ENCODE measurements at regions not wholly inside any gene's neighbourhood (a gene's known extent, or its start where the extent isn't known, plus 50 kb on each side); places are given as distances from the start of the nearest gene placed in this dataset.

- Histone ChIP-seq H3K4me3 (ENCODE audit: extremely low read depth in 1 of 4, insufficient read depth in 2 of 4, low read depth in 3 of 4, low read length in 4 of 4) (peak overlapping the region in 2 of 4 experiments; percentile 23 to 31; a peak in 1 of 8 replicates), H3K27ac (ENCODE audit: low read depth, low read length) (no peak overlapping the region)
- TF ChIP-seq SUZ12 (IDR thresholded peaks at IDR 0.05; ENCODE audit: low read length) (no peak), CHD2 (IDR thresholded peaks at IDR 0.05; ENCODE audit: low read length) (no peak), EP300 (IDR thresholded peaks at IDR 0.05; ENCODE audit: borderline replicate concordance in 1 of 2, low read depth in 2 of 2, low read length in 2 of 2) (no peak), POU5F1 (IDR thresholded peaks at IDR 0.05; ENCODE audit: low read depth, low read length) (no peak), TCF12 (IDR thresholded peaks at IDR 0.05; ENCODE audit: low read depth, low read length) (0 out of 2 replicates have a peak, but pooled peaks have one; percentile 55), GTF2F1 (IDR thresholded peaks at IDR 0.05; ENCODE audit: borderline replicate concordance, low read depth, low read length) (no peak), RNF2 (IDR thresholded peaks at IDR 0.05; ENCODE audit: borderline replicate concordance, low read depth, low read length, missing control alignments, poor library complexity, severe bottlenecking) (no peak), BRCA1 (IDR thresholded peaks at IDR 0.05; ENCODE audit: low read depth, low read length) (no peak), TAF7 (optimal IDR thresholded peaks at IDR 0.05; ENCODE audit: borderline replicate concordance, low read depth, low read length) (no peak), TAF1 (IDR thresholded peaks at IDR 0.05; ENCODE audit: low read depth, low read length) (no peak)
Observed at GRCh38 chr11:134731213-134731961, 319.3 kb upstream of the B3GAT1 start.

More at GRCh38 chr11:134731213-134731961, 319.3 kb upstream of the B3GAT1 start:
- Histone ChIP-seq H3K27me3 (replicated peaks in 1 of 4; ENCODE audit: control insufficient read depth in 3 of 4, extremely low read depth in 1 of 4, insufficient read depth in 3 of 4, low read length in 3 of 4) (no peaks in the 10 kb centered on the region), H2BK20ac (ENCODE audit: low read length) (peak overlapping the region; percentile 72; the same call in 1 of the 2 replicates), H2AK5ac (ENCODE audit: low read depth, low read length) (no peak overlapping the region), H2BK120ac (replicated peaks; ENCODE audit: low read depth, low read length) (peak overlapping the region; percentile 70), H3K79me2 (ENCODE audit: control insufficient read depth in 1 of 2, insufficient read depth in 2 of 2, low read length in 2 of 2) (no peaks in the 10 kb centered on the region), H4K5ac (ENCODE audit: insufficient read length, low read depth, low read length) (no peak overlapping the region), H3K9me3 (ENCODE audit: insufficient read depth in 2 of 2, low read depth in 1 of 2, low read length in 1 of 2) (no peaks in the 10 kb centered on the region), H2BK15ac (ENCODE audit: low read length) (0 out of 2 replicates have a peak overlapping the region, but pooled peaks have one; percentile 36), H4K8ac (ENCODE audit: extremely low read depth, insufficient read depth, low read length) (no peak overlapping the region), H4K91ac (replicated peaks; ENCODE audit: insufficient read length, low read length) (no peak overlapping the region), H3K9ac (replicated peaks in 1 of 4; ENCODE audit: extremely low read depth in 1 of 4, low read depth in 3 of 4, low read length in 3 of 4) (no peak overlapping the region), H2BK5ac (ENCODE audit: low read depth, low read length) (peak overlapping the region; percentile 26; the same call in 1 of the 2 replicates), H4K20me1 (replicated peaks in 1 of 2; ENCODE audit: control insufficient read depth in 1 of 2, insufficient read depth in 2 of 2, low read length in 2 of 2) (no peaks in the 10 kb centered on the region), H3K56ac (replicated peaks; ENCODE audit: insufficient read length, low read depth, low read length) (no peak overlapping the region), H3K23me2 (ENCODE audit: low read depth, low read length) (no peaks in the 10 kb centered on the region), H3K4ac (replicated peaks; ENCODE audit: insufficient read length, low read depth, low read length) (no peak overlapping the region), H3K18ac (ENCODE audit: extremely low read depth, low read length) (no peak overlapping the region; the same call in 1 of the 2 replicates), H3K23ac (ENCODE audit: insufficient read length) (no peak overlapping the region), H2BK12ac (ENCODE audit: low read depth, low read length) (peak overlapping the region; percentile 68; the same call in 1 of the 2 replicates), H3K4me2 (ENCODE audit: insufficient read depth in 1 of 2, low read depth in 2 of 2, low read length in 2 of 2) (peak overlapping the region; percentile 24 to 55), H3K4me1 (replicated peaks in 1 of 4; ENCODE audit: control insufficient read depth in 3 of 4, insufficient read depth in 4 of 4, low read length in 3 of 4) (peaks cover 9 to 22% (median 9%) of the 10 kb centered on the region in 4 experiments), H2AFZ (ENCODE audit: low read length) (no peak overlapping the region), H3K36me3 (ENCODE audit: control insufficient read depth in 2 of 4, insufficient read depth in 4 of 4, low read length in 3 of 4) (no peaks in the 10 kb centered on the region), H3K14ac (ENCODE audit: insufficient read length) (no peak overlapping the region), H3K79me1 (ENCODE audit: low read depth, low read length) (no peaks in the 10 kb centered on the region)
- CTCF ChIA-PET (ENCODE audit: partially characterized antibody): interaction anchor here (0.9 to 1.4 kb wide), 6 partner anchors 10 to 210 kb away, joined by 3 to 4 read pairs (median 3); no protein-coding TSS in a partner anchor
- WGBS, 2 experiments (ENCODE audit: extremely low coverage in 1 of 2, insufficient coverage in 1 of 2, insufficient read length in 1 of 2, insufficient replicate concordance in 2 of 2, low coverage in 1 of 2, low lambda C conversion rate in 2 of 2, missing lambda C conversion rate in 1 of 2): 14% methylated on average over 9 of the region's 9 CpGs; no CpG with 5 or more reads in 1 of the 2 experiments
- peak; percentile 93 for FAIRE-seq
- peak; percentile 70 for DNase-seq (ENCODE audit: low read depth in 1 of 2, low spot score in 2 of 2)
- POLR2A ChIA-PET (ENCODE audit: partially characterized antibody): interaction anchor here (1.5 kb wide), 1 partner anchor 13 kb away, joined by 4 read pairs; no protein-coding TSS in a partner anchor
